Cardiac muscle cell (in vitro differentiated cells and primary cell): ENCODE measurements at regions not wholly inside any gene's neighbourhood (a gene's known extent, or its start where the extent isn't known, plus 50 kb on each side); places are given as distances from the start of the nearest gene placed in this dataset.

Experiments
- DNase-seq, 2 donors: peaks; one replicate each; pipeline versions ENCODE4 v3.0.0 to v3.0.0-alpha.2; 2010 to 2017; ENCODE audit warnings: low read depth in 1 of 2, low spot score in 1 of 2
- H3K27ac ChIP-seq: fragments of 200-600 bp; sonication (generic); 2 replicates; pipeline ENCODE4 v1.5.1; 2016
- H3K27me3 ChIP-seq: fragments of 200-600 bp; sonication (generic); 2 replicates; pipeline ENCODE4 v1.6.0; 2016; ENCODE audit warnings: control low read depth
- H3K36me3 ChIP-seq: fragments of 200-600 bp; sonication (generic); 2 replicates; pipeline ENCODE4 v1.5.1; 2016; ENCODE audit warnings: control low read depth
- H3K4me1 ChIP-seq: fragments of 200-600 bp; sonication (generic); 2 replicates; pipeline ENCODE4 v1.8.1; 2017; ENCODE audit warnings: low read depth, mild to moderate bottlenecking, mixed run types
- H3K4me3 ChIP-seq: fragments of 200-600 bp; sonication (generic); 2 replicates; pipeline ENCODE4 v1.5.1; 2016; ENCODE audit warnings: mild to moderate bottlenecking
- H3K9me3 ChIP-seq: fragments of 200-600 bp; sonication (generic); 2 replicates; pipeline ENCODE4 v1.5.1; 2017; ENCODE audit warnings: low read depth, mild to moderate bottlenecking, control low read depth
- CTCF ChIP-seq: IDR thresholded peaks from 2 replicates; pipeline ENCODE4 v1.5.1; 2012; ENCODE audit warnings: low read depth, mild to moderate bottlenecking, low read length

- no peaks in the 10 kb centered on the region for H3K27me3 ChIP-seq
- H3K9me3 ChIP-seq, result no peaks in the 10 kb centered on the region
- H3K36me3 ChIP-seq, result no peaks in the 10 kb centered on the region
- TF ChIP-seq CTCF, result no peak
- no peak overlapping the region for H3K4me3 ChIP-seq
- H3K4me1 ChIP-seq, result peaks cover 43% of the 10 kb centered on the region
- DNase-seq, result no peak
- no peak overlapping the region for H3K27ac ChIP-seq
Measured at GRCh38 chr2:133952420-133952819, 301.5 kb upstream of the MGAT5 start.

GRCh38 chr2:133952896-133953295, 301.0 kb upstream of the MGAT5 start:
- no peak for DNase-seq
- Histone ChIP-seq H3K27ac (no peak overlapping the region), H3K36me3 (no peaks in the 10 kb centered on the region), H3K4me1 (peaks cover 46% of the 10 kb centered on the region), H3K4me3 (no peak overlapping the region), H3K27me3 (no peaks in the 10 kb centered on the region), H3K9me3 (no peaks in the 10 kb centered on the region)
- TF ChIP-seq CTCF, result no peak

- H3K9me3 ChIP-seq, result no peaks in the 10 kb centered on the region
- DNase-seq, result no peak
- TF ChIP-seq CTCF, result no peak
- H3K27ac ChIP-seq, result no peak overlapping the region
- no peaks in the 10 kb centered on the region for H3K27me3 ChIP-seq
- H3K36me3 ChIP-seq, result no peaks in the 10 kb centered on the region
- H3K4me1 ChIP-seq, result peaks cover 48% of the 10 kb centered on the region
- no peak overlapping the region for H3K4me3 ChIP-seq
Measured at GRCh38 chr2:133953524-133953923, 300.3 kb upstream of the MGAT5 start.

- Histone ChIP-seq H3K27ac (no peak overlapping the region), H3K36me3 (no peaks in the 10 kb centered on the region), H3K9me3 (no peaks in the 10 kb centered on the region), H3K27me3 (no peaks in the 10 kb centered on the region), H3K4me1 (peaks cover 38% of the 10 kb centered on the region), H3K4me3 (no peak overlapping the region)
- no peak for DNase-seq
- TF ChIP-seq CTCF, result no peak
Measured at GRCh38 chr2:133954636-133955035, 299.2 kb upstream of the MGAT5 start.

GRCh38 chr2:133955169-133955568, 298.7 kb upstream of the MGAT5 start:
- no peaks in the 10 kb centered on the region for H3K36me3 ChIP-seq
- no peaks in the 10 kb centered on the region for H3K27me3 ChIP-seq
- no peak for DNase-seq
- no peak overlapping the region for H3K4me3 ChIP-seq
- no peak for TF ChIP-seq CTCF
- no peaks in the 10 kb centered on the region for H3K9me3 ChIP-seq
- no peak overlapping the region for H3K27ac ChIP-seq
- H3K4me1 ChIP-seq, result peaks cover 33% of the 10 kb centered on the region

GRCh38 chr2:133956434-133956935, 297.4 kb upstream of the MGAT5 start:
- no peak for TF ChIP-seq CTCF
- no peaks in the 10 kb centered on the region for H3K36me3 ChIP-seq
- H3K27ac ChIP-seq, result no peak overlapping the region
- no peak overlapping the region for H3K4me3 ChIP-seq
- H3K9me3 ChIP-seq, result no peaks in the 10 kb centered on the region
- H3K4me1 ChIP-seq, result peaks cover 30% of the 10 kb centered on the region
- DNase-seq, result no peak
- no peaks in the 10 kb centered on the region for H3K27me3 ChIP-seq
